Hepatocyte (in vitro differentiated cells): ENCODE measurements at regions not wholly inside any gene's neighbourhood (a gene's known extent, or its start where the extent isn't known, plus 50 kb on each side); places are given as distances from the start of the nearest gene placed in this dataset.
A peak's percentile ranks its signal among the peaks of the same experiment; 100 is the strongest.

ENCODE experiments used
- DNase-seq: peaks from one replicate; pipeline ENCODE4 v3.0.0-alpha.2; 2016; ENCODE audit warnings: low spot score
- H2AFZ ChIP-seq: fragments of 200-600 bp; sonication (generic); 2 replicates; pipeline ENCODE4 v1.6.0; 2016; ENCODE audit warnings: antibody characterized with exemption, mild to moderate bottlenecking
- H3K27ac ChIP-seq: fragments of 200-600 bp; sonication (generic); 2 replicates; pipeline ENCODE4 v1.5.1; 2016; ENCODE audit warnings: mild to moderate bottlenecking
- H3K27me3 ChIP-seq: fragments of 200-600 bp; sonication (generic); 2 replicates; pipeline ENCODE4 v1.6.1; 2016
- H3K36me3 ChIP-seq: fragments of 200-600 bp; sonication (generic); replicated peaks from 2 replicates; pipeline ENCODE4 v1.5.1; 2016; ENCODE audit warnings: low read depth; ENCODE audit not compliant: insufficient read depth
- H3K4me1 ChIP-seq: fragments of 200-600 bp; sonication (generic); 2 replicates; pipeline ENCODE4 v1.5.1; 2016; ENCODE audit warnings: mild to moderate bottlenecking, moderate library complexity; ENCODE audit not compliant: insufficient read depth
- H3K4me2 ChIP-seq: fragments of 200-600 bp; sonication (generic); 2 replicates; pipeline ENCODE4 v1.6.0; 2016
- H3K4me3 ChIP-seq: fragments of 200-600 bp; sonication (generic); 2 replicates; pipeline ENCODE4 v1.5.1; 2016; ENCODE audit warnings: mild to moderate bottlenecking
- H3K79me2 ChIP-seq: fragments of 200-600 bp; sonication (generic); 2 replicates; pipeline ENCODE4 v1.6.0; 2017; ENCODE audit warnings: mild to moderate bottlenecking
- H3K9me2 ChIP-seq: fragments of 200-600 bp; sonication (generic); replicated peaks from 2 replicates; pipeline ENCODE4 v1.6.0; 2017; ENCODE audit warnings: mild to moderate bottlenecking; ENCODE audit not compliant: insufficient read depth
- H3K9me3 ChIP-seq: fragments of 200-600 bp; sonication (generic); 2 replicates; pipeline ENCODE4 v1.5.1; 2016; ENCODE audit warnings: low read depth, mild to moderate bottlenecking
- H4K20me1 ChIP-seq: fragments of 200-600 bp; sonication (generic); 2 replicates; pipeline ENCODE4 v1.6.0; 2016; ENCODE audit warnings: mild to moderate bottlenecking; ENCODE audit not compliant: insufficient read depth, poor library complexity, severe bottlenecking
- CTCF ChIP-seq: fragments of 200-600 bp; sonication (generic); IDR thresholded peaks from 2 replicates; pipeline ENCODE4 v1.5.1; 2016; ENCODE audit warnings: antibody characterized with exemption, mild to moderate bottlenecking; ENCODE audit not compliant: poor library complexity
- EZH2 ChIP-seq: fragments of 200-600 bp; sonication (generic); IDR thresholded peaks from 2 replicates; pipeline ENCODE4 v1.6.1; 2016; ENCODE audit warnings: antibody characterized with exemption, mild to moderate bottlenecking, borderline replicate concordance
- EZH2phosphoT487 ChIP-seq: fragments of 200-600 bp; sonication (generic); IDR thresholded peaks from one replicate; pipeline ENCODE4 v1.6.1; 2018; ENCODE audit warnings: antibody characterized with exemption, mild to moderate bottlenecking, low read depth, moderate library complexity; ENCODE audit not compliant: unreplicated experiment, severe bottlenecking
- WGBS: methylation state at CpG from one replicate; pipeline ENCODE4 v1.1.6; 2016; ENCODE audit warnings: low lambda C conversion rate; ENCODE audit errors: missing lambda C conversion rate; 5-methylcytosine and 5-hydroxymethylcytosine counted together

GRCh38 chr4:54571293-54572151 is 86.2 kb upstream of the KIT start:
- Histone ChIP-seq H3K79me2 (no peaks in the 10 kb centered on the region), H3K4me1 (peaks cover 14% of the 10 kb centered on the region), H2AFZ (no peak overlapping the region), H3K27me3 (no peaks in the 10 kb centered on the region), H3K36me3 (no peaks in the 10 kb centered on the region), H3K27ac (peak overlapping the region; percentile 33), H4K20me1 (no peaks in the 10 kb centered on the region), H3K4me2 (peak overlapping the region; percentile 45), H3K4me3 (no peak overlapping the region), H3K9me3 (no peaks in the 10 kb centered on the region), H3K9me2 (no peaks in the 10 kb centered on the region)
- peak; percentile 33 for DNase-seq
- TF ChIP-seq EZH2 (no peak), CTCF (no peak), EZH2phosphoT487 (no peak)
- 30% methylated on average over 12 of the region's 12 CpGs for WGBS

- TF ChIP-seq EZH2, result no peak
- TF ChIP-seq CTCF, result no peak
- TF ChIP-seq EZH2phosphoT487, result no peak
- no peak overlapping the region for H2AFZ ChIP-seq
- H3K79me2 ChIP-seq, result no peaks in the 10 kb centered on the region
- no peak for DNase-seq
- no peaks in the 10 kb centered on the region for H3K9me3 ChIP-seq
- no peaks in the 10 kb centered on the region for H3K27me3 ChIP-seq
- peaks cover 14% of the 10 kb centered on the region for H3K4me1 ChIP-seq
- H3K9me2 ChIP-seq, result no peaks in the 10 kb centered on the region
- H3K36me3 ChIP-seq, result no peaks in the 10 kb centered on the region
- H3K4me2 ChIP-seq, result peak overlapping the region; percentile 45
- no peak overlapping the region for H3K4me3 ChIP-seq
- no peaks in the 10 kb centered on the region for H4K20me1 ChIP-seq
- peak overlapping the region; percentile 0 for H3K27ac ChIP-seq
Measured at GRCh38 chr4:54572152-54572542, 85.6 kb upstream of the KIT start.

- Histone ChIP-seq H3K4me2 (no peak overlapping the region), H3K9me3 (no peaks in the 10 kb centered on the region), H3K27ac (no peak overlapping the region), H2AFZ (no peak overlapping the region), H3K27me3 (no peaks in the 10 kb centered on the region), H3K36me3 (no peaks in the 10 kb centered on the region), H4K20me1 (no peaks in the 10 kb centered on the region), H3K9me2 (no peaks in the 10 kb centered on the region), H3K4me3 (no peak overlapping the region), H3K4me1 (peaks cover 14% of the 10 kb centered on the region), H3K79me2 (no peaks in the 10 kb centered on the region)
- WGBS, result 93% methylated on average over 1 of the region's 1 CpG
- no peak for TF ChIP-seq EZH2phosphoT487
- no peak for TF ChIP-seq CTCF
- no peak for TF ChIP-seq EZH2
- DNase-seq, result no peak
Measured at GRCh38 chr4:54574500-54574899, 83.3 kb upstream of the KIT start.
